SU-DHL-6 (cell line): ENCODE measurements at regions not wholly inside any gene's neighbourhood (a gene's known extent, or its start where the extent isn't known, plus 50 kb on each side); places are given as distances from the start of the nearest gene placed in this dataset.

Source experiments
- EZH2phosphoT487 ChIP-seq: fragments of 200-600 bp; sonication (generic), shearing (Covaris generic); conservative IDR thresholded peaks from 2 replicates; pipeline ENCODE4 v1.6.1; 2018; ENCODE audit warnings: mild to moderate bottlenecking, antibody characterized with exemption, low read length, moderate library complexity, mixed read lengths
- TF ChIP-seq, protein P1 (sequence below): fragments of 200-600 bp; sonication (generic); IDR thresholded peaks from one replicate; pipeline ENCODE4 v1.5.1; 2017; ENCODE audit warnings: antibody characterized with exemption, mild to moderate bottlenecking, low read length, moderate library complexity; ENCODE audit not compliant: insufficient read depth, poor library complexity, severe bottlenecking

DNA sequence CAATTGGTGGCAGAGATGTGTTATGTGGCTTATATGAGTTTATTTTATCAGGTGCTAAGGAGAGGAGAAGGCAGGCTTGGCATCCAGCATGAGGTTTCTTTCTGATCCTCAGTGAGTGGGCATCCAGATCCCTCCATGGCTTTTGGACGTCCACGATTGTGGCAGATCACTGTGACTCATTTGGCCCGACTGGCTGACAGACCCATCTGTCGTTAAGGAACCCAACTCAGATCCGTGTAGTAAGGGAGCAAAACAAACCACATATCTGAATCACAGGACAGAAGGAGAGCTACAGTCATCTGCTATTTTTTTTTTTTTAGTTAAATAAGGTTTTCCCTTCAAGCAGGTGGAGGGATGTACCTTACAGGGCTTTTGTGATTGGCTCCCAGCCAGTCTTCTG is 197.0 kb upstream of the KCNH8 start:
- TF ChIP-seq, protein P1, sequence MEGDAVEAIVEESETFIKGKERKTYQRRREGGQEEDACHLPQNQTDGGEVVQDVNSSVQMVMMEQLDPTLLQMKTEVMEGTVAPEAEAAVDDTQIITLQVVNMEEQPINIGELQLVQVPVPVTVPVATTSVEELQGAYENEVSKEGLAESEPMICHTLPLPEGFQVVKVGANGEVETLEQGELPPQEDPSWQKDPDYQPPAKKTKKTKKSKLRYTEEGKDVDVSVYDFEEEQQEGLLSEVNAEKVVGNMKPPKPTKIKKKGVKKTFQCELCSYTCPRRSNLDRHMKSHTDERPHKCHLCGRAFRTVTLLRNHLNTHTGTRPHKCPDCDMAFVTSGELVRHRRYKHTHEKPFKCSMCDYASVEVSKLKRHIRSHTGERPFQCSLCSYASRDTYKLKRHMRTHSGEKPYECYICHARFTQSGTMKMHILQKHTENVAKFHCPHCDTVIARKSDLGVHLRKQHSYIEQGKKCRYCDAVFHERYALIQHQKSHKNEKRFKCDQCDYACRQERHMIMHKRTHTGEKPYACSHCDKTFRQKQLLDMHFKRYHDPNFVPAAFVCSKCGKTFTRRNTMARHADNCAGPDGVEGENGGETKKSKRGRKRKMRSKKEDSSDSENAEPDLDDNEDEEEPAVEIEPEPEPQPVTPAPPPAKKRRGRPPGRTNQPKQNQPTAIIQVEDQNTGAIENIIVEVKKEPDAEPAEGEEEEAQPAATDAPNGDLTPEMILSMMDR: no peak
- no peak for TF ChIP-seq EZH2phosphoT487
